HG02970 (cell line): ENCODE measurements at regions not wholly inside any gene's neighbourhood (a gene's known extent, or its start where the extent isn't known, plus 50 kb on each side); places are given as distances from the start of the nearest gene placed in this dataset.
"Not testable (repeated sequence)": the region's sequence is repeated elsewhere in the genome, so short reads cannot be mapped to it uniquely, and the experiment has no call there.

ENCODE experiments used
- ATAC-seq: cut with Tn5 transposase; IDR thresholded peaks from one replicate; pipeline ENCODE4 v1.9.1; 2021; ENCODE audit warnings: mild to moderate bottlenecking, moderate library complexity, moderate number of reproducible peaks; ENCODE audit not compliant: unreplicated experiment, low FRiP score

DNA sequence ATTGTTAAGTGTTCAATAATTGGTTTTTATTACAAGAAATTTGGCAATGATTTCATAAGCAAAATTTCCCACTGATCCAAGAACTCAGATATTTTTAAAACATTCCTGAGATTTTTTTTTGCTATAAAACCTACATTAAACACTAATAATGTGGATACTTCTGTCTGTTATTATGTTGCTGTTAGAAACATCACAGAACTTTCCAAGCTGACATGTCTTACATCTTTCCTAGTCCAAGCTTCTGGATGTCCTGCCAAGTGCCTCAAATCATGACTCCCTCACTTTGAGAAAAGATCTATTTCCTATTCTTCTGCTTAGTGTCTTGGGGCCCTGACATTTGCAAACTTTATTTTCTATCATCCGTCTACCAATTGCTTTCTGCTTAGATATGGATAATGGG, 110.8 kb downstream of the RFPL4B start:
- ATAC-seq, result no peak

DNA sequence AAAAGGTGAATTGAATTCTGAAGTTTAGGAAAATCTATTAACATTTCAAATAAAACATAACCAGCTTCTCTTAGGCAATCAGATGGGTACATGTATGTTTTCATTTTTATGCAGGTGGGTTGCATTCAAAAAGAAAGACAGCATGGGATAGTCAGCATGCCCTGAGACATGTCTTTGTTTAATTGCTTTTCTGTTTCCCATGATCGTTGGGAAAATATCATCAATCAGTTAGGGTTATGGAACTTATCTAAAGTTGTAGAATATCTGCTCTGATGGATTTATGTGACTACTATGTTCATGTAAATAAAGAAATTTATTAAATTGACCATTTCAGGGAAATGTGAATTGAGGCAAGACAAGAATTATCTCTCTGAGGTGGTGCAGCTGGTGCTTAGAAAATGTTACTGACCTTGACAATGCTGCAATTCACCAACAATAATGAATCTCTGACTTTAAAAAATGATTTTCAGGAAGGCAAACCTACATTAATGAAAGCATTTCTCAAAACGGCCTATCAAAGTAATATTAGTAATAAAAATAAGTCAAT, 112.7 kb downstream of the RFPL4B start:
- no peak for ATAC-seq

DNA sequence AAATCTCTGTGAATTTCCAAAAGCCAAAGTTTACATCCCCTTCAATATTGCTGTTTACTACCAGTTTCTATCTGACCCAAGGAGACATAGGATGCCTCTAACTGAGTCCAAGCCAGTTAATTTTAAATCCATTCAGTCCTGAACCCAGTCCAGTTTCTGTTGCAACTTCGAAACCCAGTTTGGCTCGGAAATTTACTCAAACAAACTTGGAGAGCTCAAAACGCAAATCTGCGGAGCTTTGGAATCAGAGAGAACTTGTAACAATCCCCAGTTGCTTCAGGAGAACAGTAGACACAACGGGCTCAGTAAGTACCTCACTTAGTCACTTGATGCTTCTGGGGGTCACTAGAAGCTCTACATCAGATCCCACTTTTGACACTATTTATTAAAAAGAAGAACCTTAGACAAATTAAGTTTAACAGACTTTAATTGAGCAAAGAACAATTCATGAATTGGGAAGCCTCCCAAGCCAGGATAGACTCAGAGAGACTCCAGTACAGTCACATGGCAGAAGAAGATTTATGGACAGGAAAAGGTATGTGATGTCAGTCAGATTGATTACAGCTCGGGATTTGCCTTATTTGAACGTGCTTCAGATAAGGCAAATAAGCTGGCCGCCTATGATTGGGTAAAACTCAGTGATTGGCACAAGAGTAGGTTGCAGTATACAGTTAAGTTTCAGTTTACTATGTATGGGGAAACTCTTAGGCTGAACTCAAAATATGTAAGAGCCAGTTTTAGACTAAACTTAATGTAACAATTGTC, 118.0 kb downstream of the RFPL4B start:
- no peak for ATAC-seq

DNA sequence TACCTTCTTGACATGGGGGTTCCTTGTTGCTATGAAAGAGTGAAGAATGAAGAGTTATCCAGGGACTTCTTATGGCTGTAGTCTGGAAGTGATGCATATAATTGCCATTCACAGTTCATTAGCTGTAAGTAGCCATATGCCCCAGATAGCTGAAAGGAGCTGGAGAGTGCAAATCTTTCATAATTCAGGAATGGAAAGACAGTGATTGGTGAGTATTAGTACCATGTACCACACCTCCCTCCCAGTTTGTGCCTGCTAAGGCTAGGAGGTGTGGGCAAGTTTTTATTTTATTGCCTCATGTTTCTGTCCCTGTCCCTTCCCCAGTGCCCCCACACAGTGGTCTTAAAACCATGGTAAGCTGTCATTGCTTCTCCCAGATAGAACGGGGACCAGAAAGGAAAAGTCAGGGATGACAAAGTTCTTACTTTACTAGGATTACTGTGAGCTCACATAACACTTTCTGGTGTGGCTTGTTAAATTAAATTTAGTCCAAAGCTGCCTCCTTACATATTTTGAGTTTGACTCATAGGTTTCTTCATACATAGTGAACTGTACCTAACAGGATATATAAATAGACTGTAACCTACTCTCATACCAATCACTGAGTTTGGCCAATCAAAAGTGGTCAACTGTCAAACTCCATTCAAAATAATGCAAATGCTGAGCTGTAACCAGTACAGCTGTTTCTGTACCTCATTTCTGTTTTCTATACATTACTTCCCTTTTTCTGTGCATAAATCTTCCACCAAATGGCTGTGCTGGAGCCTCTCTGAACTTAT, 119.4 kb downstream of the RFPL4B start:
- no peak for ATAC-seq

DNA sequence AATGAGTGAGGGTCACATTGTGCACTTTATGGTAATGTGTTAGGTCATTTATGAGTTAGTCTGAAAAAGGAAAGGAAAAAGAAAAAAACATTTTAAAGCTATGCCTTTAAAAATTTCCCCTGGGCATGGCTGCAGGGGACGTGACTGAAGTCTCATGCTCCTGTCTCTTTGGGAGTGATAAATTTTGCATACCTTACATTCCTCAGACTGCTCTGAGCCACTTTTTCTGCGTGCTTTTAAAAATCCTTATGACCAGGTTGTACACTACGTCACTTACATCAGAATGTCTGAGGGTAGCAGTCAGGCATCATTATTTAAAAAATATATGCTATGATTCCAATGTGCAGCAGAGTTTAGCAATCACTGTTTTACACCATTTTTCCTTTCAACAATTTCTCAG, 121.2 kb downstream of the RFPL4B start:
- ATAC-seq, result no peak

DNA sequence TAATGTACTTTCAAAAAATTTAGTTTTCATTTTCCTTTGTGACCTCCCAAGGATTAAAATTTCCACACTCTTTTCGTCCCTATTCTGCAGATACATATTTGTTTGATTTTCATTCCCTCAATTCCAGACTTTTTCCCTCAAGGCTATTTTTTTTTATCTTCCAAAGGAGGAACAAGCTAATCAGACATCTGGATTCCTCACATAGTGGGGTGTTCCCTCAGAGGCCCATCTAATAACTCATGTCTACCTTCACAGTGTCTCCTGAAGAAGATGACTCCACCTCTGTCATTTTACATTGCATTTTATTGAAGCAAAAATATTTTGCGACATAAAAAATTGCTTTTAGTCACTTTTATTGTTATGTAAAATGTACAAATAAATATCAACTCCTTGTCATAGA, 122.2 kb downstream of the RFPL4B start:
- no peak for ATAC-seq

DNA sequence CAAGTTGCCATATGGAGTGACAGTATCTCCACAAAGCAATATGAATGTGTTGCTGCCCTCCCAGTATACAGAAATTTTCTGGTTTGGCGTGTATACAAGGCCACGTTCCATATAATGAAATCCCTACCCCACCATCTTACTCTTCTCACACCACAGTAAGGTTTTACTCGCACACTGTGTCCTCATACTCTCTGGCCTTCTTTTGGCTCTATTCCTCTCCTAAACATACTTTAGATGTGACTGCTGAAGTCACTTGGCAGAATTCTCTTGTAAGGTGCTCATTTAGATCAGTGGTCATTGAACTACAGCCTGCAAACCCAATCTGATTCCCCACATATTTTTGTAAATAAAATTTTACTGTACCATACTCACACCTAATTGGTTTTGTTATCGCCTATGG, 123.2 kb downstream of the RFPL4B start:
- no peak for ATAC-seq

DNA sequence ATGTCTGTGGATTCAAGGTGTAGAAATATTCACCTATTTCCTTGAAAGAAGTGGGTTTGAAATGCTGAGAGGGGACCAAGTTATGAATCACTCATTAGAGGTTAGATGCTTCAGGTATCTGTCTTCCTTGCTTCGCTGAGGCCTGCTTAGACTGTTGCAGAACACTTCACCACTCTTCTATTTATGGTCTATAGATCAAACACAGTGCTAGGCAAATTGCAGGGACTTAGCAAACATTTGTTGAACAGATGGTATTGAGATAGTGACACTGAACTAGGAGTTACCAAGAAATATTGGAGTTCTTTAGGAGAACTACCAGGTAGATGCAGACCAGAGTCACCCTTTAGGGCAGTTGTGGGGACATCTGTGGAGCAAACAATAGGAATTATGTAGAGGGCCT, 123.8 kb downstream of the RFPL4B start:
- no peak for ATAC-seq

DNA sequence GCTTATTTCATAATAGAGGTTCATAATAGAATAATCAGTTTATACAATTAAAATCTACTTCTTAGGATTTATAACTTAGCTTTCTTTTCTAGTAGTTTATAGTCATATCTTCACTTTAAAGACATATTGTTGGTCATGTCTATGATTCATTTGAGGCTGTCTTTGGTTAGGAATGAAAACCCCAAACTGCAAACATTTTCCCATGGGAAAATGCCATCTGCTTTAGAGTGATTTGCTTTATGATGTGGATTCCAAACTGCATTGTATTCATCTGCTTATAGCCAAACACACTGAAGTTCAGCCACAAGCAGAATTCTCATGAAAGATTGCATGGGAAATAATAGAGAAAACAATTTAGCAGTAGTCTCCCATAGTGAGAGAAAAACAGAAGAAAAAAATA, 128.0 kb downstream of the RFPL4B start:
- ATAC-seq, result no peak

DNA sequence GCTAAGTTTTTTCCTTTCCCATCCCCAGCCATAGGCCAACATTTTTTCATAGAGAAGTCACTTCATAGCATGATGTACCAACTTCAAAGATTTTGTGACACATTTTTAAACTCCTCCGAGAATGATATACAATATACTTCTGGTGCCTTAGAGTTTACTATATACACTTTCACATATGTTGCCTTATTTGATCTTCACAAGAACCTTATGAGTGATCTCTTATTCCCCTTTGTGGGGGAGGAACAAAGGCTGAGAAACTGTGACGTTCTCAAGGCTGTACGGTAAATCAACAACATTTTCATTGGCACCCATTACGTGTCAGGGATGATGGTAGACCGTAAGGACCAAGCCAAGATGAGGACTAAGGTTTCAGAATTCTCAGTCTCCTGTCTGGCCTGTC, 130.0 kb downstream of the RFPL4B start:
- no peak for ATAC-seq

DNA sequence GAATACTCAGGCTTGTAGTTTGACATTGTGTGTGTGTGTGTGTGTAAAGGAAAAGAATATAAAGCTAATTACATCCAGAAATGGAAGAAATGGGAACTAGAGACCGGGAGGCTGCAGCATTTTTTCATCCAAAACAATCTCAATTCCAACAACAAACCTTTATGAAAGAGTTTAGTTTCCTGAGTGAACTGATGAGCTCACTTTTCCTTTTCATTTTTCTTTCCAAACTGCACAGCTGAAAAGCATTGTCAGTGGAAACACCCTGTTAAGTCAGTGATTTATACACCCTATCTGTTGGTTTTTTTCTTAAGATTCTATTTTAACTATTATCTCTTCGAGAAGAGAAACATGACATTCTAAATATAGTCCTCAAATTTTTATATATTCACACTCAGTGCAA, 130.9 kb downstream of the RFPL4B start:
- no peak for ATAC-seq

DNA sequence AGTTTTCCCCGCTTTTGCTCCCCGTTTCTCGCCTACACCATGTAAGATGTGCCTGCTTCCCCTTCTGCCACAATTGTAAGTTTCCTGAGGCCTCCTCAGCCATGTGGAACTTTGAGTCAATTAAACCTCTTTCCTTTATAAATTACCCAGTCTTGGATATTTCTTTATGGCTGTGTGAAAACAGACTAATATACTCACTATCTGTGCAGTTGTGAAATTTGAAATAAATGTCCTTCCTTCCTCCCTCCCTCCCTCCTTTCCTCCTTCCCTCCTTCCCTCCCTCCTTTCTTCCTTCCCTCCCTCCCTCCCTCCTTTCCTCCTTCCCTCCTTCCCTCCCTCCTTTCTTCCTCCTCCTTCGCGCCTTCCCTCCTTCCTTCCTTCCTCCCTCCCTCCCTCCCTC, 132.8 kb downstream of the RFPL4B start:
- ATAC-seq, result not testable (repeated sequence)

DNA sequence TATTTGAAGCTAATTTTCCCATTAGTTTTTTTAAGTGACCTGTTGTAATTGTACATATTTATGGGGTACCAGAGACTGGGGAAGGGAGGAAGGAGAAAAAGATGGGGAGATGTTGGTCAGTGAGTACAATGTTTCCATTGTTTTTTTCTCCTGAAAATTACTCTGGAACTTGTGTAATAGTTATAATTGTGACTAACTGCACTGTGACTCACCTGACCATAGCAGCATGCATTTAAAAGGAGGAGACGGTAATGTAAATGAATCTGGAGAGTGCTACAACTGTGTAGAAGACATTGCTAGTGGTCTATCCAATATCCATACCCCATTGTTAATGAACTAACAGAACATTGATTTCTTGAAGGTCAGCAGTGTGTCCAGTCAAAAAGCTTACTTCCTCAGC, 133.4 kb downstream of the RFPL4B start:
- no peak for ATAC-seq

DNA sequence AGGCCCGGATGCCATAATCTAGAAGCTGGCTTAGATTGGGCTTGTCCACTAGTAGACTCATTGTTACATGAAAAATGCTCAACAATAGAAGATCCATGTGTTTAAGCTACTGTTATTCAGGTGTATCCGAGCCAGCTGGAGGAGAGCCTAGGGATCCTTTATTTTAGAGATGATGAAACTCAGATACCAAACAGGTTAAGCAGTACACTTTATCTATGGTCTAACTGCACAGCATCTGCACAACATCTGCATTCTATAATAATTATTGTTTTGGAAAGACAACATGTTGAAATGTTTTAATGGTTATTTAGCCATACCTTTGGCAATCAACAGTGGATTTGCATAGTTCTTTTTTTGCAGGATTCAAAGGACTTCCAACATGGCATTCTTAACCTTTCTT, 134.1 kb downstream of the RFPL4B start:
- no peak for ATAC-seq

DNA sequence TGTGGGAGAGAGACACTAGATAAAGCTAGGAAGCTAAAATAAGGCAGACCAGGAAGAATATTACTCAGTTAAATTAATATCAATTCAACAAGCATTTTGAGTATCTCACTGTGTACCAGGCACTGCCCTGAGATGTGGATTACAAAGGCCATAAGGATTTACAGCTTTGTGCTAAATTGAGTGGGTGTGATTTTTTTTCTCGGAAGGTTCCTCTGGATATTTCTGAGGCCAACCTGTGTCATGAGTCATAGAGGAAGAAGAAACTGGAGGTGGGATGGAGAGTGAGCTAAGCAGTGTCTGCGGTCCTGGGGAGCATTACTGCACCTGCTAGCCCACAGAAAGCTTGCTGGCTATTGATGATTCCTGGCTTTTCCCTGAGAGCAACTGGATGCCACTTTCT, 135.2 kb downstream of the RFPL4B start:
- no peak for ATAC-seq

DNA sequence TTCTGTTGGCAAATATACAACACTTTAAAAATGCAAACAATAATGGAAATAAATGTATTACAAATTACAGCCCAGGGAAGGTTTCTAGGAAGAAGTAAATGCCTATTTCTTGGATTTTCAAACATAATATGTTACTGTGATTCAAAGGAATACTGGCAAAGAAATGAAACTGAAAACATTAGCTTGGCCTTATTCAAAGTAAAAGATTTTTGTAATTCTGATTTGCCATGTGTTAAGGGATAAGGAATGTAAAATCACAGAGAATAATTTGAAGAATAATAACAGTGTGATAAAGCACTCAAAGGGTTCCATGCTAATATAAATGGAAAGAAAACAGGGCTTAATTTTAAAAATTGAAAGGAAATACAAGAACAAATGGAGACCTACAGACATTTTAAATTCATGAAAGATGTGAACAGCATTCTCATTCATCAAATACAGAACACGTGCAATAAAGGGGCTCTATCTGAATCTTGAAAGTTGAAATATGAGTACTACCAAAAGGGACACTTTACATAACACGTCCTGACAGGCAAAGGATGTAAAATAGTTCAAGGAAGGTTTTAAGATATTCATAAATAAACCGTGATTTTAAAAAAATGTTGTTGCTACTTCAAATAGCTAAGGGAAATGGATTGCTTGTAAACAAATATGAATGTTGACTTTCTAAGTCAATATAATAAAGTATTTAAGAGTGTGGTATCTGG, 138.1 kb downstream of the RFPL4B start:
- ATAC-seq, result no peak

DNA sequence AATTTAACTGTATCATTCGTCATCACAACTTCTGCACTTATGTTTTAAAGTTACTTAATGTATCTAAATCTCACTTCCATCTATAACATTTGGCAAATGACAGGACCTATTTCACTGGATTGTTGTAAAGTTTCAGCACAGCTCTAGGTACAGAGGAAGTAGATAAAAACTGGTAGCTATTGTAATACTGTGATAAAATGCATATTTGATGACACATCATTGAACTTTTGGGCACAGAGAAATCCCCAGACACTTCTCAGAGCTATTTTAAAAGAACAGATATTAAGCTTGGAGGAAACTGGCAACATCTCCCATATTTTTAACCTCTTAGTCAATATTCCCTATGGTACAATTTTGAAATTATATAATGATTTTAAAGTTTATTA, 138.7 kb downstream of the RFPL4B start:
- ATAC-seq, result no peak

DNA sequence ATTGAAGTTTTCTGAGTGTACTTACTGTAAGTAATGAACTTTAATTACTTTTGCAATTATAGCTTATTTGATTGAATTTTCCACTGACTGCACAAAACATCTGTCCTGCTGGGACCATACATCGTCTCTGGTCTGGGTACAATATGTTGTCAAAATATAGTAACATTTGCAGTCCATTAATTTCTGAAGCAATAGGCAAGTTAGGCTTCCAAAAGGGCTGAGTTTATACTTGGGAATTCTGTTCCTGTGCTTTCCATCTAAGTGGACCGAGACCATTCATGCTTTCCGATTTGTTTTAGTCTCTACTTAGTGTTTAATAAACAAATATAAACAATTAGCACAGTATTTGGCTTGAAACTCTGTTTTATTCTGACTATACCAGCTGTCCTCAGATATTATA, 139.3 kb downstream of the RFPL4B start:
- ATAC-seq, result no peak

DNA sequence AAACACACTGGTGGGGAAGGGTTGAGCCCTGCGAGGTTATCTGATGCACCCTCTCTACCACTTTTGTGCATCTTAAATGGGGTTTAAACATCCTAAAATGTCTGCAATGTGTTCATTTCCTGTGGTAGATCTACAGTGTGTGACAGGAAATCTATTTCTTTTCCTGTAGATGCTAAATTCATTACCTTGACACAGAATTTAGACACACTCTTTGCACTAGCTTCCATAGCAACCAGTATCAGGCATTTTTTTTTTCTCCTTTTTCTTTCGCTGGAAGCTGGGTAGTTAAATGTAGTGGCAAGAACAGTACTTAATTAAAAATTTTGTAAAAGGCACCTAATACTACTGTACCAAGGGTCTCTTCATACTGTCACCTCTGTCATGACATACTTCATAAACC, 141.1 kb downstream of the RFPL4B start:
- ATAC-seq, result no peak

DNA sequence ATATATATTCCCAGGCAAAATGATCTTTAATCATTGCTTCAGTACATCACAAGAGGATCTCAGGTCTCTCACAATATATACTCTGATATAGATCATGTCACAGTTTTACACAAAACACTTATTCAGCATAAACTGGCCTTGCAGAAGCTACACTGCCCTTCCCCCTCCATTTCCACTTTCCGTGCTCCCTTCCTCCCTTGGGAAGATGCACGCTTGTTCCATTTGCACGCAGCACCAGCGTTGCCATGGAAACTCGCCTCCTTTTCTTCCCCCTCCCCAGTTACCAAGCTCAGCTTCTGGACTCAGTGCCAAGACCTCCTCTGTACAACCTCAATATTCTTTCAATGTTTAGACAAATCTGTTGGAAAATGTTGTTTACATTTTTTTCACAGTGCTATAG, 154.6 kb downstream of the RFPL4B start:
- no peak for ATAC-seq

DNA sequence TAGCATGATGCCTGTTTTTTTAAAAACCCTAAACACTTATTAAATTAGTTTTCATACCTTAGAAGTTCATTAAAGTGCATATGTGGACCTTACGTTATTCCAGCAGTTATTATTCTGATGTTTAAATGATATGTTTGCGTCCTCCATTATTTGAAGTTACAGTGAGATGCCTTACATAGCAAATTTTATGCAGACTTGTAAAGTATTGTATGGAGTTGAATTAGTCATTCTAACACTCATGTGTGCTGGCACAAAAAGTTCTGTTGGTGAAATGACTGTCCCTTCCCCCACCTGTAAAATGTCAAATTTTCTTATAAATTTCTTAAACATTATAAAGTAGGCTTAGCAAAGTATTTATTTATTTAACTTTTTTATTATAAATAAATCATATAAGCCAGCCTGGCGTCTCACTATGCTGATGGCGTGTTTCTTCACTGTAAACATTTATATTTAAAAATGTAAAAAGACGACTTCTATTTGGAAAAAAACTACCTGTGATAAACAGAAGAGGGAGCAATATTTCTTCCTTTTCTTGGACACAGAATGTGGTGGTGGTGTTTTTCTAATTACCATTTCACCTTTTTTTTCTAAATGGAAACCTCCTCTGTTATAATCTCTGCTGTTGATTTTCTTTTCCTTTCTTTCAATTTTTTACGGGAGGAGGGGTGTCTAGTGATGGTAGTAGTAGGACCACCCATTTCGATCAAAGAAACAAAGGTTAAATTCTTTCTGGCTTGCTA, 155.4 kb downstream of the RFPL4B start:
- no peak for ATAC-seq
